ENCODE measurements at regions not wholly inside any gene's neighbourhood (a gene's known extent, or its start where the extent isn't known, plus 50 kb on each side); places are given as distances from the start of the nearest gene placed in this dataset.
"Not testable (repeated sequence)": the region's sequence is repeated elsewhere in the genome, so short reads cannot be mapped to it uniquely, and the experiment has no call there.

DNA sequence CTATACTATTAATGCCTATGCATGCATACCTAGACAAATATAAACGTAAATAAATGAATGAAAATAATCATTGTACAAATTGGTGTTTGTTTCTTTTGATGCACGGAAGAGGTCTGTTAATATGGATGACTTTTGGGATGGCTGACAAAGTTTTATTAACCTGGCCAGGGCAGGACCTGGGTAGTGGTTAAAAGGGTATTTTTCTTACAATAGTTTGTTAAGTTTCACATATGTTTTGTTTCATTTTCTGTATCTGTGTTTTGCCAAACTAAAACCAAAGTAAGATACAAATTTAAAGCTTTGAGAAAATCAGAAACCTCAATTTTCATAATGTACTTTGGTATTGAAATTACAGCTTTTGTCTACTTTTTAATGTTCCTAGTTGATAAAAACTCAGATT, 222.7 kb upstream of the OLFM3 start:
- Histone ChIP-seq H3K9me3 (no peaks in the 10 kb centered on the region), H3K4me1 (ENCODE audit: low read depth) (no peaks in the 10 kb centered on the region), H3K36me3 (ENCODE audit: low read depth) (no peaks in the 10 kb centered on the region), H3K4me3 (no peak overlapping the region)
- DNase-seq: no peak
- ATAC-seq: no peak
- TF ChIP-seq, protein P1, sequence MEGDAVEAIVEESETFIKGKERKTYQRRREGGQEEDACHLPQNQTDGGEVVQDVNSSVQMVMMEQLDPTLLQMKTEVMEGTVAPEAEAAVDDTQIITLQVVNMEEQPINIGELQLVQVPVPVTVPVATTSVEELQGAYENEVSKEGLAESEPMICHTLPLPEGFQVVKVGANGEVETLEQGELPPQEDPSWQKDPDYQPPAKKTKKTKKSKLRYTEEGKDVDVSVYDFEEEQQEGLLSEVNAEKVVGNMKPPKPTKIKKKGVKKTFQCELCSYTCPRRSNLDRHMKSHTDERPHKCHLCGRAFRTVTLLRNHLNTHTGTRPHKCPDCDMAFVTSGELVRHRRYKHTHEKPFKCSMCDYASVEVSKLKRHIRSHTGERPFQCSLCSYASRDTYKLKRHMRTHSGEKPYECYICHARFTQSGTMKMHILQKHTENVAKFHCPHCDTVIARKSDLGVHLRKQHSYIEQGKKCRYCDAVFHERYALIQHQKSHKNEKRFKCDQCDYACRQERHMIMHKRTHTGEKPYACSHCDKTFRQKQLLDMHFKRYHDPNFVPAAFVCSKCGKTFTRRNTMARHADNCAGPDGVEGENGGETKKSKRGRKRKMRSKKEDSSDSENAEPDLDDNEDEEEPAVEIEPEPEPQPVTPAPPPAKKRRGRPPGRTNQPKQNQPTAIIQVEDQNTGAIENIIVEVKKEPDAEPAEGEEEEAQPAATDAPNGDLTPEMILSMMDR (IDR thresholded peaks at IDR 0.05): no peak
- intact Hi-C loops (cut with DNase I, micrococcal nuclease): no loop called here

DNA sequence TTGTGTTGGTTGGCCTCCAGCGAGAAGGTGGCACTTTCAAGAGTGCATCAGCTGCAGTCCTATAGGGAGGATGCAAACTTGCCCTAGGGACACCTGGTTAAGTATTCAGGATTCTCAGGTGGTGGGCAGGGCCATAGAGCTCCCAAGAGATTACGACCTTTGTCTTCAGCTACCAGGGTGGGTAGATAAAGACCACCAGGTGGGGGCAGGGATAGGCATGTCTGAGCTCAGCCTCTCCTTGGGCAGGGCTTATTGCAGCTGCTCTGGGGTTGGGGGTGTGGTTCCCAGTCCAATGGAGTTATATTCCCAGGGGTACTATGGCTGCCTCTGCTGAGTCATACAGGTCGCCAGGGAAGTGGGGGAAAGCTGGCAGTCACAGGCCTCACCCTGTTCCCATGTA, 214.2 kb upstream of the OLFM3 start:
- H3K36me3 ChIP-seq (ENCODE audit: low read depth); DNase-seq; H3K4me3 ChIP-seq; ATAC-seq; H3K4me1 ChIP-seq (ENCODE audit: low read depth); intact Hi-C loops (cut with DNase I, micrococcal nuclease); H3K9me3 ChIP-seq: not testable (repeated sequence)

DNA sequence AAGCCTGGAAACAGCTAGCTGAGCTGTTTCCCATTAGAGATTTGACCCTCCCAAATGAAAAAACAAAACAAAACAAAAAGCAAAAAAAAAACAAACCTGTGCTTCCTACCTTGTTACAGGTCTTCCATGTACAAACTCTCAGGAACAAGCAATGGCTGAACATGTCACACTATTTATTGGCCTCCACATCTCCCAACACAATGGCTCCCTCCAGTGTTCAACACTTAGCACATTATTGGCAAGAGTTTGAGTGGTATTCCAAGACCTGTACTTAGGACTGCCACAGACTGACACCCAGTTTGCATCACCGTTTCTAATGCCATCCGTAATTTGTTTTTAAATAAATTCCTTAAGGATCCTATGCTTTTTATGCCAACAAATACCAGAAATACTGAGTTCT, 195.0 kb upstream of the OLFM3 start:
- TF ChIP-seq, protein P1 (IDR thresholded peaks at IDR 0.05): no peak
- Histone ChIP-seq H3K9me3 (no peaks in the 10 kb centered on the region), H3K4me3 (no peak overlapping the region), H3K4me1 (ENCODE audit: low read depth) (no peaks in the 10 kb centered on the region), H3K36me3 (ENCODE audit: low read depth) (no peaks in the 10 kb centered on the region)
- DNase-seq: peak in 1 of 3 donors; percentile 37
- intact Hi-C loops (cut with DNase I, micrococcal nuclease): loop anchor here in 1 of 2 donors (5.0 kb wide), 1 partner anchor 199 kb away; no protein-coding TSS in a partner anchor
- peak; percentile 76 for ATAC-seq

DNA sequence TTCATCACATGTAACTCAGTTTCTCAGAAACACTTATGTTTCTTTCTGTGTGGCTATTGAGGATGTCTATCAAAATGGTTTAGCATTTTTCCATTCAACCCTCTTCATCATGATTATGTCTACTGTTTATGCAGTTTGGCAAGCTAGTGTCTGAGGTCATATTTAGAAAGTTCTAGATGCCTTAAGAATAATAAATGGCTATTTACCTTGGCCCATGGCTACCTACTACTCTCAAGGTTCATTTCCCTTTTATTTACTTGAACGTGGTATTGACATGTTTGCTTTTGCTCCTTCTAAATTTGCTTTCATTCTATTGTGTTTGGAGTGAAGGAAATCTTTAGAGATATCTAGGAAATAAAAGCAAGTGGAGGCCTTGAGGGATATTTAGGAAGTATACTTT, 193.7 kb upstream of the OLFM3 start:
- no peak for ATAC-seq
- intact Hi-C loops (cut with DNase I, micrococcal nuclease): loop anchor here in 1 of 2 donors (5.0 kb wide), 1 partner anchor 198 kb away; no protein-coding TSS in a partner anchor

DNA sequence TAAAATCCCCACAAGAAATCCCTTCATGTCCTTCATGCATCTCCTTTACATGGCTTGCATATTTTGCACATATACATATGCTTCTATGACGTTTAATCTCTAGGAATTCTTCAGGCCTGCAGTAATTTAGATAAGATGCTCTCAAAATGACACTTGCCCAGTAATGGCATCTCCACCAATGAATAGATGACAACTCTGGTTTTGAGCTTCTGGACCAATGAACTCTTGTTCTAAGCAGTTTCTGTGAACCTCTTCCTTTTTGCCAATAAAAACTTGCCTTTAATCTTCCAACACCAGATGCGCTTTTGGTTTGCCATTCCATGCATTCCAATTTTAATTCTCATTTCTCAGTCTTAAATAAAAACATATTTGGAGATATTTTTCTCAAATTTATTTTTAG, 189.8 kb upstream of the OLFM3 start:
- Histone ChIP-seq H3K4me1 (ENCODE audit: low read depth) (no peaks in the 10 kb centered on the region), H3K9me3 (no peaks in the 10 kb centered on the region), H3K4me3 (no peak overlapping the region), H3K36me3 (ENCODE audit: low read depth) (no peaks in the 10 kb centered on the region)
- TF ChIP-seq, protein P1 (IDR thresholded peaks at IDR 0.05): no peak
- ATAC-seq (no peak), DNase-seq (no peak)
- intact Hi-C loops (cut with DNase I, micrococcal nuclease): no loop called here

More for the DNA sequence above, 193.7 kb upstream of the OLFM3 start:
- Histone ChIP-seq H3K36me3 (ENCODE audit: low read depth) (no peaks in the 10 kb centered on the region), H3K9me3 (no peaks in the 10 kb centered on the region), H3K4me3 (no peak overlapping the region), H3K4me1 (ENCODE audit: low read depth) (no peaks in the 10 kb centered on the region)
- DNase-seq: no peak
- TF ChIP-seq, protein P1 (IDR thresholded peaks at IDR 0.05): no peak

DNA sequence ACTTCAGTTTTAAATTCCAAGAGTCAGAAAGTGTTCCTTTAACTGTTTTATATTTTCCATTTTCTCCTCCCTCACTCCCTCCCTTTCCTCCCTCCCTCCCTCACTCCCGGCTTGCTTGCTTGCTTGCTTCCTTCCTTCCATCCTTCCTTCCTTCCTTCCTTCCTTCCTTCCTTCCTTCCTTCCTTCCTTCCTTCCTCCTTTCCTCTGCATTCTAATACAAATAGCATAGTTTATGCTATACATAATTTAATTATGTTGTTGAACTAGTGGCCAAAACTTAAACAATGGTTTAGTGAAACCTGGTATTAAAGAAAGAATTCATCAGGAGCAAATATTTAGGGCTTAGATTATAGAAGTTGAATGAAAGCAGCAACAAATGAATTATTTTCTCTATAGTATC, 188.5 kb upstream of the OLFM3 start:
- DNase-seq (no peak), ATAC-seq (no peak)
- Histone ChIP-seq H3K36me3 (ENCODE audit: low read depth) (no peaks in the 10 kb centered on the region), H3K4me3 (no peak overlapping the region), H3K4me1 (ENCODE audit: low read depth) (no peaks in the 10 kb centered on the region), H3K9me3 (no peaks in the 10 kb centered on the region)
- TF ChIP-seq, protein P1 (IDR thresholded peaks at IDR 0.05): no peak
- intact Hi-C loops (cut with DNase I, micrococcal nuclease): no loop called here

Measured in mucosa of descending colon (tissue), 3 donors.